ENCODE measurements at regions not wholly inside any gene's neighbourhood (a gene's known extent, or its start where the extent isn't known, plus 50 kb on each side); places are given as distances from the start of the nearest gene placed in this dataset.
A peak's percentile ranks its signal among the peaks of the same experiment; 100 is the strongest.
"Not testable (repeated sequence)": the region's sequence is repeated elsewhere in the genome, so short reads cannot be mapped to it uniquely, and the experiment has no call there.

- no peak for DNase-seq (ENCODE audit: low spot score, unreplicated experiment)
- H3K27me3 Mint-ChIP-seq = peaks cover 37% of the 10 kb centered on the region
These were observed 70.7 kb downstream of the MSX2 start for GRCh38 chr5:174794931-174795672.

GRCh38 chr5:174793684-174794328 lies 69.4 kb downstream of the MSX2 start:
- Mint-ChIP-seq H3K36me3 (ENCODE audit: insufficient read depth) (no peaks in the 10 kb centered on the region), H3K4me1 (ENCODE audit: low read depth) (no peaks in the 10 kb centered on the region), H3K4me3 (ENCODE audit: low read depth) (no peak overlapping the region), H3K9me3 (ENCODE audit: low read depth) (no peaks in the 10 kb centered on the region), H3K27me3 (peaks cover 37% of the 10 kb centered on the region), H3K27ac (no peak overlapping the region)
- peak; percentile 63 for DNase-seq (ENCODE audit: low spot score, unreplicated experiment)
- TF ChIP-seq CTCF (IDR thresholded peaks at IDR 0.05; ENCODE audit: unreplicated experiment) = peak; percentile 92

More at GRCh38 chr5:174794931-174795672, 70.7 kb downstream of the MSX2 start:
- H3K9me3 Mint-ChIP-seq (ENCODE audit: low read depth) = no peaks in the 10 kb centered on the region
- H3K4me1 Mint-ChIP-seq (ENCODE audit: low read depth) = no peaks in the 10 kb centered on the region
- no peak overlapping the region for H3K4me3 Mint-ChIP-seq (ENCODE audit: low read depth)
- H3K36me3 Mint-ChIP-seq (ENCODE audit: insufficient read depth) = no peaks in the 10 kb centered on the region
- no peak for TF ChIP-seq CTCF (IDR thresholded peaks at IDR 0.05; ENCODE audit: unreplicated experiment)
- H3K27ac Mint-ChIP-seq = no peak overlapping the region

- TF ChIP-seq CTCF (IDR thresholded peaks at IDR 0.05; ENCODE audit: unreplicated experiment) = no peak
- Mint-ChIP-seq H3K4me3 (ENCODE audit: low read depth) (no peak overlapping the region), H3K4me1 (ENCODE audit: low read depth) (no peaks in the 10 kb centered on the region), H3K27ac (no peak overlapping the region), H3K36me3 (ENCODE audit: insufficient read depth) (no peaks in the 10 kb centered on the region), H3K9me3 (ENCODE audit: low read depth) (no peaks in the 10 kb centered on the region), H3K27me3 (peaks cover 32% of the 10 kb centered on the region)
- DNase-seq (ENCODE audit: low spot score, unreplicated experiment) = no peak
These were observed 68.7 kb downstream of the MSX2 start for GRCh38 chr5:174793076-174793475.

GRCh38 chr5:174792265-174792664 lies 67.9 kb downstream of the MSX2 start:
- not testable (repeated sequence) for H3K27ac Mint-ChIP-seq; H3K4me1 Mint-ChIP-seq (ENCODE audit: low read depth); DNase-seq (ENCODE audit: low spot score, unreplicated experiment); H3K4me3 Mint-ChIP-seq (ENCODE audit: low read depth); H3K36me3 Mint-ChIP-seq (ENCODE audit: insufficient read depth); H3K9me3 Mint-ChIP-seq (ENCODE audit: low read depth)
- H3K27me3 Mint-ChIP-seq = peaks cover 31% of the 10 kb centered on the region

GRCh38 chr5:174790906-174791305 lies 66.5 kb downstream of the MSX2 start:
- Mint-ChIP-seq H3K36me3 (ENCODE audit: insufficient read depth) (no peaks in the 10 kb centered on the region), H3K4me1 (ENCODE audit: low read depth) (no peaks in the 10 kb centered on the region), H3K9me3 (ENCODE audit: low read depth) (no peaks in the 10 kb centered on the region), H3K27ac (no peak overlapping the region), H3K27me3 (peaks cover 22% of the 10 kb centered on the region), H3K4me3 (ENCODE audit: low read depth) (no peak overlapping the region)
- no peak for TF ChIP-seq CTCF (IDR thresholded peaks at IDR 0.05; ENCODE audit: unreplicated experiment)
- no peak for DNase-seq (ENCODE audit: low spot score, unreplicated experiment)

- Mint-ChIP-seq H3K9me3 (ENCODE audit: low read depth) (peaks cover 5% of the 10 kb centered on the region), H3K27ac (no peak overlapping the region), H3K36me3 (ENCODE audit: insufficient read depth) (no peaks in the 10 kb centered on the region), H3K27me3 (peaks cover 18% of the 10 kb centered on the region), H3K4me3 (ENCODE audit: low read depth) (no peak overlapping the region), H3K4me1 (ENCODE audit: low read depth) (no peaks in the 10 kb centered on the region)
- DNase-seq (ENCODE audit: low spot score, unreplicated experiment) = no peak
- no peak for TF ChIP-seq CTCF (IDR thresholded peaks at IDR 0.05; ENCODE audit: unreplicated experiment)
These were observed 65.2 kb downstream of the MSX2 start for GRCh38 chr5:174789596-174789995.
